Mammary epithelial cell (primary cell): ENCODE measurements at regions not wholly inside any gene's neighbourhood (a gene's known extent, or its start where the extent isn't known, plus 50 kb on each side); places are given as distances from the start of the nearest gene placed in this dataset.
A peak's percentile ranks its signal among the peaks of the same experiment; 100 is the strongest.

ENCODE experiments used
- EZH2 ChIP-seq: IDR thresholded peaks from 2 replicates; pipeline ENCODE4 v1.6.1; 2012; ENCODE audit warnings: low read length, inconsistent platforms, borderline replicate concordance
- TF ChIP-seq, protein P1 (sequence below), 2 donors: IDR thresholded peaks in 1 of 2; conservative IDR thresholded peaks in 1 of 2; 2 replicates each; pipeline ENCODE4 v1.5.1; 2011 to 2012; ENCODE audit warnings: inconsistent platforms in 2 of 2, low read length in 2 of 2, mild to moderate bottlenecking in 2 of 2, control low read depth in 1 of 2, low read depth in 1 of 2; ENCODE audit not compliant: insufficient read depth in 1 of 2; ENCODE audit errors: extremely low read depth in 1 of 2

DNA sequence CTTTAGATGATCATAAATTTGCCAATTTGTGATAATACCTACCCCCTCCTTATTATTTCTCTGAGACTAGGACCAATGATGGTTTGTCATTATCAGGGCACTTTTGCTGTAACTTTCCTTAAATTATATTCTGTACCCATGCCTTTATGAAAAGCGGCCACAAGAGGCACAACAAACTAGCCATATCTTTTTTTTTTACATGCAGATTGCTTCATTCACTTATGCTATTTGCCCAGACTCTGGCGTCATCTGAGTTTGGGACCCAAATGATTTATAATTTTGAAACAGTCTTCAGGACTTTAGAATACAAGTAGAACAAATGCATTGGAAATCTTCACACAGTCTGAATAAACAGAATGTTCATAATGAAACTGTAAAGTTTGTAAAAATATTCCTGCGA lies 408.1 kb downstream of the MAT2B start:
- TF ChIP-seq, protein P1, sequence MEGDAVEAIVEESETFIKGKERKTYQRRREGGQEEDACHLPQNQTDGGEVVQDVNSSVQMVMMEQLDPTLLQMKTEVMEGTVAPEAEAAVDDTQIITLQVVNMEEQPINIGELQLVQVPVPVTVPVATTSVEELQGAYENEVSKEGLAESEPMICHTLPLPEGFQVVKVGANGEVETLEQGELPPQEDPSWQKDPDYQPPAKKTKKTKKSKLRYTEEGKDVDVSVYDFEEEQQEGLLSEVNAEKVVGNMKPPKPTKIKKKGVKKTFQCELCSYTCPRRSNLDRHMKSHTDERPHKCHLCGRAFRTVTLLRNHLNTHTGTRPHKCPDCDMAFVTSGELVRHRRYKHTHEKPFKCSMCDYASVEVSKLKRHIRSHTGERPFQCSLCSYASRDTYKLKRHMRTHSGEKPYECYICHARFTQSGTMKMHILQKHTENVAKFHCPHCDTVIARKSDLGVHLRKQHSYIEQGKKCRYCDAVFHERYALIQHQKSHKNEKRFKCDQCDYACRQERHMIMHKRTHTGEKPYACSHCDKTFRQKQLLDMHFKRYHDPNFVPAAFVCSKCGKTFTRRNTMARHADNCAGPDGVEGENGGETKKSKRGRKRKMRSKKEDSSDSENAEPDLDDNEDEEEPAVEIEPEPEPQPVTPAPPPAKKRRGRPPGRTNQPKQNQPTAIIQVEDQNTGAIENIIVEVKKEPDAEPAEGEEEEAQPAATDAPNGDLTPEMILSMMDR (conservative IDR thresholded peaks at IDR 0.05 in 1 of 2, IDR thresholded peaks at IDR 0.05 in 1 of 2; ENCODE audit: extremely low read depth in 1 of 2, insufficient read depth in 1 of 2, low read depth in 1 of 2, low read length in 2 of 2) = peak in 1 of 2 donors; percentile 18
- TF ChIP-seq EZH2 = no peak
